HCT116 (cell line): ENCODE measurements at regions not wholly inside any gene's neighbourhood (a gene's known extent, or its start where the extent isn't known, plus 50 kb on each side); places are given as distances from the start of the nearest gene placed in this dataset.

ENCODE experiments used
- CTCF ChIP-seq, 3 experiments: fragments of 200-600 bp in 1 of 3; sonication (generic) in 1 of 3; IDR thresholded peaks in 2 of 3; conservative IDR thresholded peaks in 1 of 3; 2 replicates each; pipeline ENCODE4 v1.5.1; 2012 to 2017; ENCODE audit warnings: low read depth in 2 of 3, low read length in 2 of 3, antibody characterized with exemption in 1 of 3, borderline replicate concordance in 1 of 3, control low read depth in 1 of 3, mild to moderate bottlenecking in 1 of 3, mixed read lengths in 1 of 3, mixed run types in 1 of 3, moderate library complexity in 1 of 3; ENCODE audit not compliant: insufficient read depth in 1 of 3
- EZH2phosphoT487 ChIP-seq: fragments of 200-600 bp; IDR thresholded peaks from 2 replicates; pipeline ENCODE4 v1.6.1; 2018; ENCODE audit warnings: antibody characterized with exemption, borderline replicate concordance
- JUND ChIP-seq: IDR thresholded peaks from 2 replicates; pipeline ENCODE4 v1.6.1; 2012
- POLR2A ChIP-seq: IDR thresholded peaks from 2 replicates; pipeline ENCODE4 v1.7.0; 2011; ENCODE audit warnings: borderline replicate concordance; ENCODE audit not compliant: insufficient read depth, insufficient read length; ENCODE audit errors: extremely low read depth
- POLR2AphosphoS5 ChIP-seq: IDR thresholded peaks from 2 replicates; pipeline ENCODE4 v1.6.1; 2011; ENCODE audit warnings: mild to moderate bottlenecking, low read depth, low read length, moderate library complexity
- ZFX ChIP-seq: fragments of 450-650 bp; IDR thresholded peaks from 2 replicates; pipeline ENCODE4 v1.6.1; 2017
- ZNF274 ChIP-seq: fragments of 200-500 bp; sonication (Bioruptor generic); IDR thresholded peaks from 2 replicates; pipeline ENCODE4 v1.6.1; 2014; ENCODE audit warnings: mild to moderate bottlenecking, low read depth, low read length, inconsistent platforms

GRCh38 chr2:226267516-226268289 is 531.9 kb downstream of the IRS1 start:
- TF ChIP-seq CTCF (IDR thresholded peaks at IDR 0.05 in 2 of 3, conservative IDR thresholded peaks at IDR 0.05 in 1 of 3; ENCODE audit: borderline replicate concordance in 1 of 3, insufficient read depth in 1 of 3, low read depth in 2 of 3, low read length in 2 of 3) (no peak), POLR2A (no peak), ZFX (no peak), EZH2phosphoT487 (no peak), JUND (no peak), POLR2AphosphoS5 (no peak), ZNF274 (no peak)
